ENCODE measurements at regions not wholly inside any gene's neighbourhood (a gene's known extent, or its start where the extent isn't known, plus 50 kb on each side); places are given as distances from the start of the nearest gene placed in this dataset.

- H3K9me3 ChIP-seq: no peaks in the 10 kb centered on the region
- TF ChIP-seq CTCF (IDR thresholded peaks at IDR 0.05) (no peak), POLR2A (IDR thresholded peaks at IDR 0.05) (no peak)
- no peaks in the 10 kb centered on the region for H3K36me3 ChIP-seq
- DNase-seq (ENCODE audit: low spot score): no peak
- no peaks in the 10 kb centered on the region for H3K27me3 ChIP-seq (replicated peaks; ENCODE audit: insufficient read depth)
- H3K27ac ChIP-seq: no peak overlapping the region
- no peaks in the 10 kb centered on the region for H3K4me1 ChIP-seq (replicated peaks)
- intact Hi-C loops (cut with DNase I): loop anchor here (5.0 kb wide), 1 partner anchor 127 kb away; no protein-coding TSS in a partner anchor
- WGBS: 36% methylated on average over 1 of the region's 1 CpG
- no peak overlapping the region for H3K4me3 ChIP-seq
Measured at GRCh38 chr3:193914602-193915001, 221.3 kb upstream of the HES1 start.

- DNase-seq (ENCODE audit: low spot score): no peak
- Histone ChIP-seq H3K27me3 (replicated peaks; ENCODE audit: insufficient read depth) (no peaks in the 10 kb centered on the region), H3K36me3 (no peaks in the 10 kb centered on the region), H3K4me3 (no peak overlapping the region), H3K9me3 (no peaks in the 10 kb centered on the region), H3K27ac (no peak overlapping the region), H3K4me1 (replicated peaks) (no peaks in the 10 kb centered on the region)
- intact Hi-C loops (cut with DNase I): no loop called here
- 78% methylated on average over 4 of the region's 4 CpGs for WGBS
- TF ChIP-seq POLR2A (IDR thresholded peaks at IDR 0.05): no peak
- no peak for TF ChIP-seq POLR2AphosphoS5 (IDR thresholded peaks at IDR 0.05)
- TF ChIP-seq CTCF (IDR thresholded peaks at IDR 0.05): no peak
Measured at GRCh38 chr3:193915099-193915498, 220.8 kb upstream of the HES1 start.

- H3K36me3 ChIP-seq: no peaks in the 10 kb centered on the region
- H3K4me3 ChIP-seq: no peak overlapping the region
- intact Hi-C loops (cut with DNase I): no loop called here
- no peak for TF ChIP-seq POLR2A (IDR thresholded peaks at IDR 0.05)
- TF ChIP-seq POLR2AphosphoS5 (IDR thresholded peaks at IDR 0.05): no peak
- no peak for TF ChIP-seq CTCF (IDR thresholded peaks at IDR 0.05)
- no peaks in the 10 kb centered on the region for H3K9me3 ChIP-seq
- H3K4me1 ChIP-seq (replicated peaks): no peaks in the 10 kb centered on the region
- H3K27me3 ChIP-seq (replicated peaks; ENCODE audit: insufficient read depth): no peaks in the 10 kb centered on the region
- H3K27ac ChIP-seq: no peak overlapping the region
- DNase-seq (ENCODE audit: low spot score): no peak
Measured at GRCh38 chr3:193915613-193916012, 220.3 kb upstream of the HES1 start.

GRCh38 chr3:193917158-193917557 is 218.8 kb upstream of the HES1 start:
- 94% methylated on average over 2 of the region's 2 CpGs for WGBS
- TF ChIP-seq POLR2AphosphoS5 (IDR thresholded peaks at IDR 0.05) (no peak), CTCF (IDR thresholded peaks at IDR 0.05) (no peak)
- no peak for DNase-seq (ENCODE audit: low spot score)
- H3K36me3 ChIP-seq: no peaks in the 10 kb centered on the region
- H3K27me3 ChIP-seq (replicated peaks; ENCODE audit: insufficient read depth): no peaks in the 10 kb centered on the region
- H3K9me3 ChIP-seq: no peaks in the 10 kb centered on the region
- no peak overlapping the region for H3K4me3 ChIP-seq
- intact Hi-C loops (cut with DNase I): no loop called here
- H3K4me1 ChIP-seq (replicated peaks): peaks cover 7% of the 10 kb centered on the region
- H3K27ac ChIP-seq: no peak overlapping the region

- TF ChIP-seq CTCF (IDR thresholded peaks at IDR 0.05) (no peak), POLR2AphosphoS5 (IDR thresholded peaks at IDR 0.05) (peak; percentile 29)
Measured at GRCh38 chr3:193921465-193921864, 214.5 kb upstream of the HES1 start.

More at GRCh38 chr3:193921465-193921864, 214.5 kb upstream of the HES1 start:
- Histone ChIP-seq H3K36me3 (no peaks in the 10 kb centered on the region), H3K9me3 (no peaks in the 10 kb centered on the region), H3K27ac (peak overlapping the region; percentile 23 to 77), H3K4me3 (no peak overlapping the region), H3K4me1 (replicated peaks) (peaks cover 7% of the 10 kb centered on the region), H3K27me3 (replicated peaks; ENCODE audit: insufficient read depth) (no peaks in the 10 kb centered on the region)
- 68% methylated on average over 4 of the region's 4 CpGs for WGBS
- DNase-seq (ENCODE audit: low spot score): no peak
- intact Hi-C loops (cut with DNase I): no loop called here

Measured in prostate gland (tissue), 2 donors.